WTC11 (cell line): ENCODE measurements at regions not wholly inside any gene's neighbourhood (a gene's known extent, or its start where the extent isn't known, plus 50 kb on each side); places are given as distances from the start of the nearest gene placed in this dataset.

ENCODE experiments used
- ATAC-seq: fragments of 200-7000 bp; cut with Tn5 transposase; 2 replicates; pipeline ENCODE4 v1.10.0; 2021; ENCODE audit warnings: mild to moderate bottlenecking, moderate library complexity
- CTCF ChIA-PET: fragments of 300-600 bp; sonication (Branson Sonifier 250); formaldehyde crosslinking; loops from one replicate; lab custom pipeline; 2021; ENCODE audit warnings: antibody characterized with exemption; lab: Charles Lee
- POLR2A ChIA-PET: fragments of 350-600 bp; sonication (Branson Sonifier 250); formaldehyde crosslinking; loops from one replicate; lab custom pipeline; 2021; ENCODE audit warnings: antibody characterized with exemption; lab: Charles Lee
- DNase-seq: peaks from one replicate; pipeline ENCODE4 v3.0.0; 2021; ENCODE audit warnings: low spot score
- H3K27ac Mint-ChIP-seq: 2 replicates; pipeline ENCODE4 v1.8.0; 2021; ENCODE audit warnings: mixed read lengths
- H3K27me3 Mint-ChIP-seq: 2 replicates; pipeline ENCODE4 v1.8.0; 2021; ENCODE audit warnings: low read depth, mild to moderate bottlenecking, moderate library complexity, mixed read lengths
- H3K36me3 Mint-ChIP-seq: 2 replicates; pipeline ENCODE4 v1.8.0; 2021; ENCODE audit warnings: mixed read lengths
- H3K4me1 Mint-ChIP-seq: 2 replicates; pipeline ENCODE4 v1.8.0; 2022; ENCODE audit warnings: mixed read lengths
- H3K4me3 Mint-ChIP-seq: 2 replicates; pipeline ENCODE4 v1.8.0; 2021; ENCODE audit warnings: mild to moderate bottlenecking, moderate library complexity, mixed read lengths
- H3K9me3 Mint-ChIP-seq: 2 replicates; pipeline ENCODE4 v1.8.0; 2021; ENCODE audit warnings: mixed read lengths
- ATF6 ChIP-seq: sonication (generic); formaldehyde crosslinking; IDR thresholded peaks from 2 replicates; pipeline ENCODE4 v1.8.1; 2023; ENCODE audit warnings: mild to moderate bottlenecking, missing genetic modification reagents
- CREM ChIP-seq: sonication (generic); formaldehyde crosslinking; IDR thresholded peaks from 2 replicates; pipeline ENCODE4 v1.8.1; 2022; ENCODE audit warnings: mild to moderate bottlenecking, missing genetic modification reagents, moderate library complexity
- FOXJ3 ChIP-seq: sonication (generic); formaldehyde crosslinking; IDR thresholded peaks from 2 replicates; pipeline ENCODE4 v1.9.0; 2021; ENCODE audit warnings: missing genetic modification reagents, mild to moderate bottlenecking, borderline replicate concordance
- GRHL2 ChIP-seq: fragments of 250-450 bp; sonication (Bioruptor Pico); IDR thresholded peaks from 2 replicates; pipeline ENCODE4 v1.8.0; 2022; ENCODE audit warnings: mild to moderate bottlenecking, moderate library complexity; ENCODE audit not compliant: insufficient replicate concordance, severe bottlenecking
- JUN ChIP-seq: sonication (generic); formaldehyde crosslinking; IDR thresholded peaks from 2 replicates; pipeline ENCODE4 v1.8.0; 2023; ENCODE audit warnings: mild to moderate bottlenecking, missing genetic modification reagents
- NFYB ChIP-seq: sonication (generic); formaldehyde crosslinking; conservative IDR thresholded peaks from 2 replicates; pipeline ENCODE4 v1.8.0; 2022; ENCODE audit warnings: low read depth, missing genetic modification reagents
- NR2C2 ChIP-seq: sonication (generic); formaldehyde crosslinking; IDR thresholded peaks from 2 replicates; pipeline ENCODE4 v1.8.0; 2022; ENCODE audit warnings: mild to moderate bottlenecking, missing genetic modification reagents
- NR3C1 ChIP-seq: sonication (generic); formaldehyde crosslinking; conservative IDR thresholded peaks from 2 replicates; pipeline ENCODE4 v1.8.1; 2023; ENCODE audit warnings: low read depth, mild to moderate bottlenecking, missing genetic modification reagents
- RORB ChIP-seq: fragments of 250-450 bp; sonication (Bioruptor Pico); IDR thresholded peaks from 2 replicates; pipeline ENCODE4 v1.9.0; 2021; ENCODE audit warnings: mild to moderate bottlenecking
- SMAD4 ChIP-seq: sonication (generic); formaldehyde crosslinking; IDR thresholded peaks from 2 replicates; pipeline ENCODE4 v1.8.0; 2022; ENCODE audit warnings: mild to moderate bottlenecking, missing genetic modification reagents
- TP53 ChIP-seq: sonication (generic); formaldehyde crosslinking; IDR thresholded peaks from 2 replicates; pipeline ENCODE4 v1.8.1; 2023; ENCODE audit warnings: mild to moderate bottlenecking, missing genetic modification reagents
- ZBTB21 ChIP-seq: sonication (generic); formaldehyde crosslinking; IDR thresholded peaks from 2 replicates; pipeline ENCODE4 v1.8.1; 2023; ENCODE audit warnings: mild to moderate bottlenecking, missing genetic modification reagents, borderline replicate concordance
- ZNF281 ChIP-seq: sonication (generic); formaldehyde crosslinking; IDR thresholded peaks from 2 replicates; pipeline ENCODE4 v1.8.0; 2023; ENCODE audit warnings: mild to moderate bottlenecking, missing genetic modification reagents
- ZNF416 ChIP-seq: fragments of 250-450 bp; sonication (Bioruptor Pico); IDR thresholded peaks from 2 replicates; pipeline ENCODE4 v1.9.0; 2021; ENCODE audit warnings: mild to moderate bottlenecking, inconsistent platforms
- ZNF423 ChIP-seq: fragments of 250-450 bp; sonication (Bioruptor Pico); IDR thresholded peaks from 2 replicates; pipeline ENCODE4 v2.1.2; 2022; ENCODE audit warnings: mild to moderate bottlenecking, moderate library complexity
- TF ChIP-seq, protein P1 (sequence below): fragments of 250-450 bp; sonication (Bioruptor Pico); IDR thresholded peaks from 2 replicates; pipeline ENCODE4 v1.9.0; 2021; ENCODE audit warnings: moderate library complexity, mild to moderate bottlenecking, inconsistent platforms, borderline replicate concordance
- TF ChIP-seq, protein P2 (sequence below): sonication (generic); formaldehyde crosslinking; IDR thresholded peaks from 2 replicates; pipeline ENCODE4 v1.8.1; 2022; ENCODE audit warnings: low read depth, missing genetic modification reagents, borderline replicate concordance
- TF ChIP-seq, protein P3 (sequence below): sonication (generic); formaldehyde crosslinking; IDR thresholded peaks from 2 replicates; pipeline ENCODE4 v1.8.1; 2023; ENCODE audit warnings: mild to moderate bottlenecking, missing genetic modification reagents, moderate library complexity
- TF ChIP-seq, protein P4 (sequence below): sonication (generic); formaldehyde crosslinking; IDR thresholded peaks from 2 replicates; pipeline ENCODE4 v1.8.1; 2023; ENCODE audit warnings: mild to moderate bottlenecking, moderate library complexity, missing genetic modification reagents
- TF ChIP-seq, protein P5 (sequence below): fragments of 250-450 bp; sonication (Bioruptor Pico); IDR thresholded peaks from 2 replicates; pipeline ENCODE4 v2.1.2; 2022; ENCODE audit warnings: mild to moderate bottlenecking, moderate library complexity

- TF ChIP-seq, protein P1, sequence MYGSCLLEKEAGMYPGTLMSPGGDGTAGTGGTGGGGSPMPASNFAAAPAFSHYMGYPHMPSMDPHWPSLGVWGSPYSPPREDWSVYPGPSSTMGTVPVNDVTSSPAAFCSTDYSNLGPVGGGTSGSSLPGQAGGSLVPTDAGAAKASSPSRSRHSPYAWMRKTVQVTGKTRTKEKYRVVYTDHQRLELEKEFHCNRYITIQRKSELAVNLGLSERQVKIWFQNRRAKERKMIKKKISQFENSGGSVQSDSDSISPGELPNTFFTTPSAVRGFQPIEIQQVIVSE (CRISPR knock-in tag), result no peak
These were observed 724.0 kb upstream of the ZNF608 start (continued) for GRCh38 chr5:125470280-125470902.

- CTCF ChIA-PET, result no interaction called here
- no peak for TF ChIP-seq GRHL2
- TF ChIP-seq, protein P2, sequence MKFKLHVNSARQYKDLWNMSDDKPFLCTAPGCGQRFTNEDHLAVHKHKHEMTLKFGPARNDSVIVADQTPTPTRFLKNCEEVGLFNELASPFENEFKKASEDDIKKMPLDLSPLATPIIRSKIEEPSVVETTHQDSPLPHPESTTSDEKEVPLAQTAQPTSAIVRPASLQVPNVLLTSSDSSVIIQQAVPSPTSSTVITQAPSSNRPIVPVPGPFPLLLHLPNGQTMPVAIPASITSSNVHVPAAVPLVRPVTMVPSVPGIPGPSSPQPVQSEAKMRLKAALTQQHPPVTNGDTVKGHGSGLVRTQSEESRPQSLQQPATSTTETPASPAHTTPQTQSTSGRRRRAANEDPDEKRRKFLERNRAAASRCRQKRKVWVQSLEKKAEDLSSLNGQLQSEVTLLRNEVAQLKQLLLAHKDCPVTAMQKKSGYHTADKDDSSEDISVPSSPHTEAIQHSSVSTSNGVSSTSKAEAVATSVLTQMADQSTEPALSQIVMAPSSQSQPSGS (CRISPR knock-in tag), result no peak
- no peak for TF ChIP-seq NR3C1 (CRISPR knock-in tag)
- TF ChIP-seq RORB (CRISPR knock-in tag), result no peak
- TF ChIP-seq ZBTB21 (CRISPR knock-in tag), result no peak
- no peak for TF ChIP-seq NFYB
- TF ChIP-seq JUN (CRISPR knock-in tag), result no peak
- TF ChIP-seq, protein P3, sequence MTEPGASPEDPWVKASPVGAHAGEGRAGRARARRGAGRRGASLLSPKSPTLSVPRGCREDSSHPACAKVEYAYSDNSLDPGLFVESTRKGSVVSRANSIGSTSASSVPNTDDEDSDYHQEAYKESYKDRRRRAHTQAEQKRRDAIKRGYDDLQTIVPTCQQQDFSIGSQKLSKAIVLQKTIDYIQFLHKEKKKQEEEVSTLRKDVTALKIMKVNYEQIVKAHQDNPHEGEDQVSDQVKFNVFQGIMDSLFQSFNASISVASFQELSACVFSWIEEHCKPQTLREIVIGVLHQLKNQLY, result no peak
- TF ChIP-seq TP53 (CRISPR knock-in tag), result no peak
- no peak for TF ChIP-seq NR2C2 (CRISPR knock-in tag)
- TF ChIP-seq, protein P4, sequence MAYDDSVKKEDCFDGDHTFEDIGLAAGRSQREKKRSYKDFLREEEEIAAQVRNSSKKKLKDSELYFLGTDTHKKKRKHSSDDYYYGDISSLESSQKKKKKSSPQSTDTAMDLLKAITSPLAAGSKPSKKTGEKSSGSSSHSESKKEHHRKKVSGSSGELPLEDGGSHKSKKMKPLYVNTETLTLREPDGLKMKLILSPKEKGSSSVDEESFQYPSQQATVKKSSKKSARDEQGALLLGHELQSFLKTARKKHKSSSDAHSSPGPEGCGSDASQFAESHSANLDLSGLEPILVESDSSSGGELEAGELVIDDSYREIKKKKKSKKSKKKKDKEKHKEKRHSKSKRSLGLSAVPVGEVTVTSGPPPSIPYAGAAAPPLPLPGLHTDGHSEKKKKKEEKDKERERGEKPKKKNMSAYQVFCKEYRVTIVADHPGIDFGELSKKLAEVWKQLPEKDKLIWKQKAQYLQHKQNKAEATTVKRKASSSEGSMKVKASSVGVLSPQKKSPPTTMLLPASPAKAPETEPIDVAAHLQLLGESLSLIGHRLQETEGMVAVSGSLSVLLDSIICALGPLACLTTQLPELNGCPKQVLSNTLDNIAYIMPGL (CRISPR knock-in tag), result no peak
- TF ChIP-seq ZNF423, result no peak
- TF ChIP-seq FOXJ3 (CRISPR knock-in tag), result no peak
- TF ChIP-seq ZNF416 (CRISPR knock-in tag), result no peak
- no peak for TF ChIP-seq CREM (CRISPR knock-in tag)
- no peak for TF ChIP-seq SMAD4 (CRISPR knock-in tag)
- no peak for TF ChIP-seq ZNF281 (CRISPR knock-in tag)
- TF ChIP-seq ATF6 (CRISPR knock-in tag), result no peak
- TF ChIP-seq, protein P5, sequence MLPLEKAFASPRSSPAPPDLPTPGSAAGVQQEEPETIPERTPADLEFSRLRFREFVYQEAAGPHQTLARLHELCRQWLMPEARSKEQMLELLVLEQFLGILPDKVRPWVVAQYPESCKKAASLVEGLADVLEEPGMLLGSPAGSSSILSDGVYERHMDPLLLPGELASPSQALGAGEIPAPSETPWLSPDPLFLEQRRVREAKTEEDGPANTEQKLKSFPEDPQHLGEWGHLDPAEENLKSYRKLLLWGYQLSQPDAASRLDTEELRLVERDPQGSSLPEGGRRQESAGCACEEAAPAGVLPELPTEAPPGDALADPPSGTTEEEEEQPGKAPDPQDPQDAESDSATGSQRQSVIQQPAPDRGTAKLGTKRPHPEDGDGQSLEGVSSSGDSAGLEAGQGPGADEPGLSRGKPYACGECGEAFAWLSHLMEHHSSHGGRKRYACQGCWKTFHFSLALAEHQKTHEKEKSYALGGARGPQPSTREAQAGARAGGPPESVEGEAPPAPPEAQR, result no peak
- TF ChIP-seq, all 79 proteins: peak for 0
- no peak for DNase-seq
- H3K4me3 Mint-ChIP-seq, result no peak overlapping the region
- H3K36me3 Mint-ChIP-seq, result no peaks in the 10 kb centered on the region
- no peak overlapping the region for H3K27ac Mint-ChIP-seq
- no peaks in the 10 kb centered on the region for H3K9me3 Mint-ChIP-seq
- H3K27me3 Mint-ChIP-seq, result no peaks in the 10 kb centered on the region
- no peak for ATAC-seq
- no peaks in the 10 kb centered on the region for H3K4me1 Mint-ChIP-seq
- POLR2A ChIA-PET, result no interaction called here
These were observed 730.6 kb upstream of the ZNF608 start for GRCh38 chr5:125476901-125477585.
